HepG2 (cell line): ENCODE measurements at regions not wholly inside any gene's neighbourhood (a gene's known extent, or its start where the extent isn't known, plus 50 kb on each side); places are given as distances from the start of the nearest gene placed in this dataset.

Experiments used
- FOXM1 ChIP-seq: sonication (generic); formaldehyde crosslinking; IDR thresholded peaks from 2 replicates; pipeline ENCODE4 v1.5.0; 2020; ENCODE audit warnings: missing genetic modification reagents
- MYC ChIP-seq: sonication (generic); formaldehyde crosslinking; IDR thresholded peaks from 2 replicates; pipeline ENCODE4 v1.9.0; 2021; ENCODE audit warnings: missing genetic modification reagents, borderline replicate concordance
- POLR2A ChIP-seq, 2 experiments: IDR thresholded peaks; 2 replicates each; pipeline ENCODE4 v1.6.1; 2011; ENCODE audit warnings: low read depth in 2 of 2, low read length in 2 of 2, mild to moderate bottlenecking in 1 of 2, moderate library complexity in 1 of 2; ENCODE audit not compliant: insufficient read depth in 1 of 2
- SIN3A ChIP-seq: IDR thresholded peaks from 2 replicates; pipeline ENCODE4 v1.6.1; 2011; ENCODE audit warnings: low read depth, mild to moderate bottlenecking, control low read depth, low read length, borderline replicate concordance
- TMF1 ChIP-seq: sonication (generic); formaldehyde crosslinking; IDR thresholded peaks from 2 replicates; pipeline ENCODE4 v1.8.1; 2022; ENCODE audit warnings: low read depth, missing genetic modification reagents
- ZNF317 ChIP-seq: sonication (generic); formaldehyde crosslinking; IDR thresholded peaks from 2 replicates; pipeline ENCODE4 v1.5.0; 2020; ENCODE audit warnings: mild to moderate bottlenecking, missing genetic modification reagents

GRCh38 chr4:27908356-27908755 is 1047.7 kb downstream of the STIM2 start:
- TF ChIP-seq TMF1 (CRISPR knock-in tag) (no peak), MYC (CRISPR knock-in tag) (no peak), POLR2A (IDR thresholded peaks at IDR 0.05; ENCODE audit: insufficient read depth in 1 of 2, low read depth in 2 of 2, low read length in 2 of 2) (no peak), SIN3A (no peak), FOXM1 (CRISPR knock-in tag) (no peak), ZNF317 (CRISPR knock-in tag) (no peak)
